ENCODE measurements at regions not wholly inside any gene's neighbourhood (a gene's known extent, or its start where the extent isn't known, plus 50 kb on each side); places are given as distances from the start of the nearest gene placed in this dataset.

- FAIRE-seq, result no peak
- DNase-seq (ENCODE audit: low read depth, low spot score), result no peak
- H3K4me3 ChIP-seq (replicated peaks in 1 of 3; ENCODE audit: insufficient read depth in 1 of 3, low read depth in 1 of 3, low read length in 3 of 3), result no peak overlapping the region
- ChIA-PET CTCF (interaction anchor here (0.6 to 1.2 kb wide), 2 partner anchors 9 to 45 kb away, joined by 4 to 6 read pairs; no protein-coding TSS in a partner anchor), POLR2A (no interaction called here)
- intact Hi-C loops (cut with micrococcal nuclease) (no loop called here), dilution Hi-C loops (cut with MboI; ENCODE audit: extremely low pct_ligation_motif_present, low sequenced_read_pairs) (no loop called here)
- TF ChIP-seq MYC (IDR thresholded peaks at IDR 0.05; ENCODE audit: low read depth, low read length), result no peak
- TF ChIP-seq FOS (IDR thresholded peaks at IDR 0.05; ENCODE audit: borderline replicate concordance, insufficient read depth, low read length), result no peak
- no peak for TF ChIP-seq POLR2A (IDR thresholded peaks at IDR 0.05; ENCODE audit: low read depth, low read length)
- TF ChIP-seq POLR2AphosphoS5 (IDR thresholded peaks at IDR 0.05; ENCODE audit: insufficient read depth, low read depth, low read length), result no peak
- no peak for TF ChIP-seq JUN (IDR thresholded peaks at IDR 0.05; ENCODE audit: borderline replicate concordance, insufficient read depth, insufficient read length, low read depth)
- TF ChIP-seq, protein P1, sequence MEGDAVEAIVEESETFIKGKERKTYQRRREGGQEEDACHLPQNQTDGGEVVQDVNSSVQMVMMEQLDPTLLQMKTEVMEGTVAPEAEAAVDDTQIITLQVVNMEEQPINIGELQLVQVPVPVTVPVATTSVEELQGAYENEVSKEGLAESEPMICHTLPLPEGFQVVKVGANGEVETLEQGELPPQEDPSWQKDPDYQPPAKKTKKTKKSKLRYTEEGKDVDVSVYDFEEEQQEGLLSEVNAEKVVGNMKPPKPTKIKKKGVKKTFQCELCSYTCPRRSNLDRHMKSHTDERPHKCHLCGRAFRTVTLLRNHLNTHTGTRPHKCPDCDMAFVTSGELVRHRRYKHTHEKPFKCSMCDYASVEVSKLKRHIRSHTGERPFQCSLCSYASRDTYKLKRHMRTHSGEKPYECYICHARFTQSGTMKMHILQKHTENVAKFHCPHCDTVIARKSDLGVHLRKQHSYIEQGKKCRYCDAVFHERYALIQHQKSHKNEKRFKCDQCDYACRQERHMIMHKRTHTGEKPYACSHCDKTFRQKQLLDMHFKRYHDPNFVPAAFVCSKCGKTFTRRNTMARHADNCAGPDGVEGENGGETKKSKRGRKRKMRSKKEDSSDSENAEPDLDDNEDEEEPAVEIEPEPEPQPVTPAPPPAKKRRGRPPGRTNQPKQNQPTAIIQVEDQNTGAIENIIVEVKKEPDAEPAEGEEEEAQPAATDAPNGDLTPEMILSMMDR (IDR thresholded peaks at IDR 0.05; ENCODE audit: extremely low read depth in 1 of 2, insufficient read depth in 1 of 2, low read depth in 1 of 2, low read length in 2 of 2), result no peak
- BruUV-seq (replicated peaks), result no TSS peak
- no peaks in the 10 kb centered on the region for H3K9me1 ChIP-seq (replicated peaks; ENCODE audit: control insufficient read depth, extremely low read depth, insufficient read depth, low read length)
- no peak overlapping the region for H3K9ac ChIP-seq (replicated peaks; ENCODE audit: extremely low read depth, insufficient read depth, low read length)
- H3K27ac ChIP-seq (ENCODE audit: insufficient read depth, low read depth, low read length), result no peak overlapping the region
- no peaks in the 10 kb centered on the region for H3K4me1 ChIP-seq (ENCODE audit: control insufficient read depth, extremely low read depth, insufficient read depth, low read length)
- no peaks in the 10 kb centered on the region for H4K20me1 ChIP-seq (replicated peaks; ENCODE audit: control insufficient read depth, extremely low read depth, insufficient read depth, low read length)
- no peaks in the 10 kb centered on the region for H3K36me3 ChIP-seq (ENCODE audit: control insufficient read depth in 2 of 2, extremely low read depth in 1 of 2, insufficient read depth in 2 of 2, low read length in 2 of 2)
- H3K27me3 ChIP-seq (ENCODE audit: control insufficient read depth in 2 of 2, insufficient read depth in 2 of 2, low read length in 2 of 2), result no peaks in the 10 kb centered on the region
- H3K79me2 ChIP-seq (ENCODE audit: control insufficient read depth, insufficient read depth, low read length), result no peaks in the 10 kb centered on the region
- H2AFZ ChIP-seq (ENCODE audit: low read depth, low read length), result no peak overlapping the region
- H3K4me2 ChIP-seq (ENCODE audit: insufficient read depth, low read length), result no peak overlapping the region
- no peaks in the 10 kb centered on the region for H3K9me3 ChIP-seq (replicated peaks; ENCODE audit: control insufficient read depth, insufficient read depth, low read length)
These were observed 154.4 kb upstream of the MKLN1 start for GRCh38 chr7:131173145-131173890.
